HCT116 (cell line): ENCODE measurements at regions not wholly inside any gene's neighbourhood (a gene's known extent, or its start where the extent isn't known, plus 50 kb on each side); places are given as distances from the start of the nearest gene placed in this dataset.

Experiments used
- CTCF ChIP-seq, 3 experiments: fragments of 200-600 bp in 1 of 3; sonication (generic) in 1 of 3; IDR thresholded peaks in 2 of 3; conservative IDR thresholded peaks in 1 of 3; 2 replicates each; pipeline ENCODE4 v1.5.1; 2012 to 2017; ENCODE audit warnings: low read depth in 2 of 3, low read length in 2 of 3, antibody characterized with exemption in 1 of 3, borderline replicate concordance in 1 of 3, control low read depth in 1 of 3, mild to moderate bottlenecking in 1 of 3, mixed read lengths in 1 of 3, mixed run types in 1 of 3, moderate library complexity in 1 of 3; ENCODE audit not compliant: insufficient read depth in 1 of 3
- EZH2 ChIP-seq: fragments of 200-600 bp; sonication (generic); IDR thresholded peaks from 2 replicates; pipeline ENCODE4 v1.6.1; 2017; ENCODE audit warnings: antibody characterized with exemption, mixed run types
- POLR2A ChIP-seq: IDR thresholded peaks from 2 replicates; pipeline ENCODE4 v1.7.0; 2011; ENCODE audit warnings: borderline replicate concordance; ENCODE audit not compliant: insufficient read depth, insufficient read length; ENCODE audit errors: extremely low read depth

GRCh38 chr3:144229330-144229729 is 257.7 kb downstream of the DIPK2A start:
- TF ChIP-seq CTCF (IDR thresholded peaks at IDR 0.05 in 2 of 3, conservative IDR thresholded peaks at IDR 0.05 in 1 of 3; ENCODE audit: borderline replicate concordance in 1 of 3, insufficient read depth in 1 of 3, low read depth in 2 of 3, low read length in 2 of 3) (no peak), POLR2A (no peak), EZH2 (no peak)
